Spleen (tissue), 11 donors: ENCODE measurements at regions not wholly inside any gene's neighbourhood (a gene's known extent, or its start where the extent isn't known, plus 50 kb on each side); places are given as distances from the start of the nearest gene placed in this dataset.

ENCODE experiments used
- DNase-seq: peaks from one replicate; pipeline ENCODE4 v3.0.0-alpha.2; 2020
- H3K27ac ChIP-seq, 8 donors: fragments of 200-600 bp; sonication (generic) in 7 of 8; 1 replicate in 4 of 8; 2 replicates in 4 of 8; pipeline versions ENCODE4 v1.5.0 to v1.8.0; 2016 to 2021; ENCODE audit warnings: inconsistent platforms in 4 of 8, mild to moderate bottlenecking in 4 of 8, moderate library complexity in 1 of 8
- H3K27me3 ChIP-seq, 7 donors: fragments of 200-600 bp; sonication (generic) in 6 of 7; replicated peaks in 1 of 7; 1 replicate in 4 of 7; 2 replicates in 3 of 7; pipeline versions ENCODE4 v1.5.0 to v1.8.0; 2016 to 2021; ENCODE audit warnings: inconsistent platforms in 3 of 7, mild to moderate bottlenecking in 1 of 7
- H3K36me3 ChIP-seq, 6 donors: fragments of 200-600 bp; sonication (generic) in 5 of 6; 1 replicate in 4 of 6; 2 replicates in 2 of 6; pipeline versions ENCODE4 v1.5.0 to v1.8.0; 2016 to 2021; ENCODE audit warnings: inconsistent platforms in 2 of 6
- H3K4me1 ChIP-seq, 6 donors: fragments of 200-600 bp; sonication (generic) in 5 of 6; 1 replicate in 3 of 6; 2 replicates in 3 of 6; pipeline versions ENCODE4 v1.5.0 to v1.8.0; 2016 to 2021; ENCODE audit warnings: inconsistent platforms in 3 of 6
- H3K4me3 ChIP-seq, 8 donors: fragments of 200-600 bp; sonication (generic) in 7 of 8; 1 replicate in 4 of 8; 2 replicates in 4 of 8; pipeline versions ENCODE4 v1.5.0 to v1.8.0; 2016 to 2021; ENCODE audit warnings: inconsistent platforms in 4 of 8, mild to moderate bottlenecking in 4 of 8, moderate library complexity in 2 of 8
- H3K9me3 ChIP-seq, 8 donors: fragments of 200-600 bp; sonication (generic) in 7 of 8; 1 replicate in 4 of 8; 2 replicates in 4 of 8; pipeline versions ENCODE4 v1.5.0 to v1.8.0; 2016 to 2021; ENCODE audit warnings: inconsistent platforms in 4 of 8
- CTCF ChIP-seq, 11 experiments: fragments of 200-600 bp in 7 of 11; fragments of 450-650 bp in 4 of 11; sonication (generic) in 4 of 11; IDR thresholded peaks in 8 of 11; conservative IDR thresholded peaks in 3 of 11; 1 replicate in 7 of 11; 2 replicates in 4 of 11; pipeline versions ENCODE4 v1.4.0 to v1.8.0; 2016 to 2021; ENCODE audit warnings: antibody characterized with exemption in 11 of 11, inconsistent platforms in 4 of 11, mild to moderate bottlenecking in 1 of 11
- POLR2A ChIP-seq, 3 donors: fragments of 450-650 bp; IDR thresholded peaks; one replicate each; pipeline ENCODE4 v1.5.1; 2017; ENCODE audit warnings: antibody characterized with exemption in 3 of 3, mild to moderate bottlenecking in 1 of 3
- POLR2AphosphoS5 ChIP-seq, 3 donors: sonication (generic); formaldehyde crosslinking; IDR thresholded peaks; one replicate each; pipeline ENCODE4 v1.5.1; 2017; ENCODE audit warnings: antibody characterized with exemption in 3 of 3
- WGBS, 5 donors: extraction: QIAGEN DNeasy Blood & Tissue Kit in 3 of 5; methylation state at CpG; one replicate each; pipeline versions ENCODE4 v1.1.5 to v1.1.7; 2013 to 2018; 5-methylcytosine and 5-hydroxymethylcytosine counted together
- intact Hi-C: fragments of 100-400 bp; cut with DNase I; formaldehyde crosslinking; loops from one replicate; pipeline ENCODE4 v1.15.0; 2023; ENCODE audit warnings: low total_unique reads
- donor health status: healthy with polysubstance abuse.
- donor health status: DM: no; HTN: no; CAD: no; lungs with moderate emphysema.
- donor health status: DM: no; HTN: no; CAD: no.
- donor health status: Bipolar disorder and iron deficiency.
- donor health status: healthy.
- donor health status: DM: no; HTN: no; CAD: no.
- donor health status: DM: yes; HTN: yes; CAD: no.

- no peaks in the 10 kb centered on the region for H3K36me3 ChIP-seq
- intact Hi-C loops, result no loop called here
- DNase-seq, result no peak
- H3K9me3 ChIP-seq, result peaks cover 0 to 5% (median 0%) of the 10 kb centered on the region in 8 donors
- no peak overlapping the region for H3K4me3 ChIP-seq
- H3K27me3 ChIP-seq, result no peaks in the 10 kb centered on the region
- TF ChIP-seq CTCF (IDR thresholded peaks at IDR 0.05 in 8 of 11, conservative IDR thresholded peaks at IDR 0.05 in 3 of 11) (no peak), POLR2A (IDR thresholded peaks at IDR 0.05) (no peak), POLR2AphosphoS5 (IDR thresholded peaks at IDR 0.05) (no peak)
- WGBS, 5 donors, result 67 to 89% (median 77%) methylated on average over 7 of the region's 7 CpGs
- no peak overlapping the region for H3K27ac ChIP-seq
- peaks cover 0 to 26% (median 8%) of the 10 kb centered on the region in 6 donors for H3K4me1 ChIP-seq
These were observed 114.6 kb downstream of the AQP9 start for GRCh38 chr15:58252586-58253323.

- Histone ChIP-seq H3K27me3 (no peaks in the 10 kb centered on the region), H3K9me3 (peaks cover 0 to 5% (median 0%) of the 10 kb centered on the region in 8 donors), H3K4me1 (peaks cover 0 to 6% (median 0%) of the 10 kb centered on the region in 6 donors), H3K27ac (no peak overlapping the region), H3K4me3 (no peak overlapping the region), H3K36me3 (no peaks in the 10 kb centered on the region)
- no peak for TF ChIP-seq CTCF (IDR thresholded peaks at IDR 0.05 in 8 of 11, conservative IDR thresholded peaks at IDR 0.05 in 3 of 11)
- TF ChIP-seq POLR2A (IDR thresholded peaks at IDR 0.05), result no peak
- no peak for TF ChIP-seq POLR2AphosphoS5 (IDR thresholded peaks at IDR 0.05)
- intact Hi-C loops, result no loop called here
- WGBS, 5 donors, result 86 to 97% (median 92%) methylated on average over 7 of the region's 7 CpGs
- DNase-seq, result no peak
These were observed 119.7 kb downstream of the AQP9 start for GRCh38 chr15:58257776-58258325.

GRCh38 chr15:58258501-58259292 is 120.5 kb downstream of the AQP9 start:
- no peak for DNase-seq
- H3K4me3 ChIP-seq, result no peak overlapping the region
- 77 to 91% (median 79%) methylated on average over 7 of the region's 7 CpGs for WGBS, 5 donors
- H3K9me3 ChIP-seq, result peaks cover 0 to 5% (median 0%) of the 10 kb centered on the region in 8 donors
- no peaks in the 10 kb centered on the region for H3K36me3 ChIP-seq
- intact Hi-C loops, result no loop called here
- H3K27ac ChIP-seq, result no peak overlapping the region
- no peaks in the 10 kb centered on the region for H3K27me3 ChIP-seq
- TF ChIP-seq POLR2AphosphoS5 (IDR thresholded peaks at IDR 0.05) (no peak), CTCF (IDR thresholded peaks at IDR 0.05 in 8 of 11, conservative IDR thresholded peaks at IDR 0.05 in 3 of 11) (no peak), POLR2A (IDR thresholded peaks at IDR 0.05) (no peak)
- H3K4me1 ChIP-seq, result peaks cover 0 to 6% (median 0%) of the 10 kb centered on the region in 6 donors
